Bronchial epithelial cell (primary cell): ENCODE measurements at regions not wholly inside any gene's neighbourhood (a gene's known extent, or its start where the extent isn't known, plus 50 kb on each side); places are given as distances from the start of the nearest gene placed in this dataset.
"Not testable (repeated sequence)": the region's sequence is repeated elsewhere in the genome, so short reads cannot be mapped to it uniquely, and the experiment has no call there.

Experiments
- DNase-seq: peaks from one replicate; pipeline ENCODE4 v3.0.0-alpha.2; 2010; ENCODE audit warnings: low read depth
- FAIRE-seq: peaks from 2 replicates; lab custom pipeline; 2011; peaks lifted over from hg19 to GRCh38; lab: Jason Lieb, UNC
- H3K27me3 ChIP-seq: 2 replicates; pipeline ENCODE4 v1.5.1; 2011; ENCODE audit warnings: low read length; ENCODE audit not compliant: control insufficient read depth, insufficient read depth
- H3K36me3 ChIP-seq: 2 replicates; pipeline ENCODE4 v1.5.1; 2011; ENCODE audit warnings: low read length; ENCODE audit not compliant: control insufficient read depth, insufficient read depth
- H3K4me3 ChIP-seq: 2 replicates; pipeline ENCODE4 v1.5.1; 2011; ENCODE audit warnings: mild to moderate bottlenecking, low read depth, low read length, control low read depth
- TF ChIP-seq, protein P1 (sequence below): IDR thresholded peaks from 2 replicates; pipeline ENCODE4 v1.5.1; 2011; ENCODE audit warnings: mild to moderate bottlenecking, moderate library complexity, low read length, control low read depth, inconsistent platforms; ENCODE audit not compliant: insufficient read depth, severe bottlenecking

DNA sequence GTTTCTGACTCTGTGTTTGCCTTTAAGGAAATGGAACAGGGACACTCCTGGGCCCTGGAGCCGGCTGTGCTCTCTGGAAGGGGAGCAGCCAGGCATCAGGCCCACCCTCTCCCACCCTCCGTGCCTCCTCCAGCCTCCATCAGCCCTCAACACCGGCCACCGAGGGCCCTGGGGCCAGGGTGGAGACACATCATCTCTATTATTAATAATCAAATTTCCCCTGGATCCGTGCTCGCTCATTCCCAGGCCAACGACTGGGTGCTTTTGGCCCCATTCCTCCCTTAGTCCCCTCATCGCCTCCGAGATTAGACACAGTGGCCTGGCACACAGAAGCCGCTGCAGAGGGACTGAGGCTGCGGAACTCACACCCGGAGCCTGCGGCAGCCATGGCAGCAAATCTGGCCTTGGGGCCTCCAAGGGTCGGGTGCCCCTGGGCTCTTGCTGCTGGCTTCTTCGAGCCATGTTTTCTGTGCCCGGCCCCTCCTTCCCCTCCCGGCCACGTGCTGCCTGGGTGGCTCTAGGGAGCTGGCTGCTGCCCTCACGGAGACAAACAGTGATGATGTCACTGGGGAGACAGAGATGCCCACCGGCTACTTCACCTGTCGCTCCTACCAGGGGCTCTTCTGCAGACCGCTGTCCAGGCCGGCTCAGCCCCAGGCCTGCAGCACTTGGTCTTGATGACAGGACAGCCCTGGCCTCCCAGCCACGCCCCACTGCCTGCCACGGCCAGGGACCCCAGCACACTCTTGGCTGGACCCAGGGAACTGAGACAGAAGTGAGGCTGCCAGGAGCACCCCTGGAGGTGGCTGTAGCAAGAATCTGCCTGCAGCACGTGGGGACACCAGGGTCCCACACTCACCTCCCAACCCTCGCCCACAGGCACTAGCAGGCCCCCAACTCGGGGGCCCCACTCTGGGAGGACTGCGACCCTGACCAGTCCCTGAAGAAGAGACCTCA lies 76.6 kb upstream of the PPP1R26 start:
- Histone ChIP-seq H3K27me3 (no peaks in the 10 kb centered on the region), H3K4me3 (no peak overlapping the region), H3K36me3 (no peaks in the 10 kb centered on the region)
- no peak for FAIRE-seq
- DNase-seq = no peak
- TF ChIP-seq, protein P1, sequence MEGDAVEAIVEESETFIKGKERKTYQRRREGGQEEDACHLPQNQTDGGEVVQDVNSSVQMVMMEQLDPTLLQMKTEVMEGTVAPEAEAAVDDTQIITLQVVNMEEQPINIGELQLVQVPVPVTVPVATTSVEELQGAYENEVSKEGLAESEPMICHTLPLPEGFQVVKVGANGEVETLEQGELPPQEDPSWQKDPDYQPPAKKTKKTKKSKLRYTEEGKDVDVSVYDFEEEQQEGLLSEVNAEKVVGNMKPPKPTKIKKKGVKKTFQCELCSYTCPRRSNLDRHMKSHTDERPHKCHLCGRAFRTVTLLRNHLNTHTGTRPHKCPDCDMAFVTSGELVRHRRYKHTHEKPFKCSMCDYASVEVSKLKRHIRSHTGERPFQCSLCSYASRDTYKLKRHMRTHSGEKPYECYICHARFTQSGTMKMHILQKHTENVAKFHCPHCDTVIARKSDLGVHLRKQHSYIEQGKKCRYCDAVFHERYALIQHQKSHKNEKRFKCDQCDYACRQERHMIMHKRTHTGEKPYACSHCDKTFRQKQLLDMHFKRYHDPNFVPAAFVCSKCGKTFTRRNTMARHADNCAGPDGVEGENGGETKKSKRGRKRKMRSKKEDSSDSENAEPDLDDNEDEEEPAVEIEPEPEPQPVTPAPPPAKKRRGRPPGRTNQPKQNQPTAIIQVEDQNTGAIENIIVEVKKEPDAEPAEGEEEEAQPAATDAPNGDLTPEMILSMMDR = no peak

DNA sequence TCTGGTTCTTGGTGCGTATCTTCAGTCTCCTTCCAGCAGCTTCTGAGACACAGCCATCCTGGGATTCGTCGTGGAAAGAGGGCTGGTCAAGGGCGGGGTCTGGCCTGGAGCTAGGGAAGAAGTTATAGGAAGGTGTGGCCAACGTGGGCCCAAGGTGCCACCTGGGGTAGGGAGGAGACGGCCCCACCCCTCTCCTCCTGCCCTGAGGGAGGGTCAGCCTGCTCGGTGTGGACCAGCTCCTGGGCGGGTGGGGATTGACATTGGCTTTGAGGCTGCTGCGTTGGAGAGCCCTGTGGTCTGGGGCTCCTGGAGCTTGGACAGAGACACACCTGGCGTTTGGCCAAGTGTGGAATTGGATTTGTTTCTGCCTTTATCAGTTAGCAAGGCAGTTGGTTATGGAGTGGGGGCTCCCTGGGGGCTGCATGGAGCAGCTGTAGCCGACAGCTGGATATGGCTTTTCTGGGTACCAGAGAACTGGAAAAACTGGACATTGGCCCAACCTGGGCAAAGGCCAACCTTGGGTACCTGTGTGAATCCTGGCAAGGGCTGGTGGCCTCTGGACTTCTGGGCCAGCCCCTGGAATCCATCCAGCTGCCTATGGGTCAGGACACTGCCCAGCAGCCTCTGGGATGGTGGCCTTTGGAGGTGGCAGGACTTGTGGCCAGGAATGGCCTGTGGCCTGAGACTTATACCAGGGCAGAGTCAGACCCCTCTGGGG lies 75.7 kb upstream of the PPP1R26 start:
- FAIRE-seq = no peak
- H3K36me3 ChIP-seq = no peaks in the 10 kb centered on the region
- TF ChIP-seq, protein P1 = no peak
- H3K27me3 ChIP-seq = no peaks in the 10 kb centered on the region
- no peak overlapping the region for H3K4me3 ChIP-seq
- DNase-seq = no peak

DNA sequence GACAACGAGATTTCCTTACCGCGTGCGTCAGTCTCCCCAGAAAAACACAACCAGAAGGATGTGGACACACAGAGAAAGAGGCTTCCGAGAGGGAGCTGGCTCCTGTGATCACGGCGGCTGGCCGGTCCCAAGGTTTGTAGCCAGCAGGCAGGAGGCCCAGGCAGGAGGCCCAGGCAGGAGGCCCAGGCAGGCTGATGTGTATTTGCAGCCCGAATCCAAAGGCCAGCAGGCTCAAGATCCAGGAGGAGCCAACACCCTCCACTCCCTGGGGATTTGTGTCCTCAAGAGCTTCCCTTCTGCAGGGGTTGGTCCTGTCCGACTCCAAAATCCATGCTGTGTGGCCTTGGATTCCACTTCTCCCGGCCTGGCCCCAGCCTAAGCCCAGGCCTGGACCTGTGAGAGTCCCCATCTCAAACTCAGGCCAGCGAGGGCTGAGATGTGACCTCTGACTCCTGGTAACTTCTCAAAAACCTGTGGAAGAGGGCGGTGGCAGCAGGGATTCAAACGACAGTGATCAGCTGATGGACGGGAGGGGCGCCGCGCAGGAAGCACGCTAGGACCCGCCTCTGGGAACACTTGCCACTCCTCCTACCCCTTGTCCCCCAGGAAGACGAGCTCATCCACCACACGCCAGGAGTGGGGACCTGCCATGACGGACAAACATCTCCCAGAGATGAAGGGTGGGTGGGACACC lies 75.0 kb upstream of the PPP1R26 start:
- no peak overlapping the region for H3K4me3 ChIP-seq
- TF ChIP-seq, protein P1 = no peak
- FAIRE-seq = no peak
- no peaks in the 10 kb centered on the region for H3K27me3 ChIP-seq
- no peaks in the 10 kb centered on the region for H3K36me3 ChIP-seq
- no peak for DNase-seq

DNA sequence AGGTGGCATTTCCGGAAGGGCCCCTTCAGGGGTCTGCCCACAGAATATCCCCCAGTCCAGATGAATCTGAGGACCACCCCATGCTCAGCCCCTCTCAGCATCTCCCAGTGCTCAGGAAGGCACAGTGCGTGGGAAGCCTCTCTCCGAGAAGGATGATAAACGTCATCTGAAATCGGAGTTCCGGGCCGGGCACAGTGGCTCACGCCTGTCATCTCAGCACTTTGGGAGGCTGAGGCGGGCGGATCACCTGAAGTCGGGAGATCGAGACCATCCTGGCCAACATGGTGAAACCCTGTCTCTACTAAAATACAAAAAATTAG lies 74.5 kb upstream of the PPP1R26 start:
- H3K27me3 ChIP-seq, H3K36me3 ChIP-seq, FAIRE-seq, DNase-seq, H3K4me3 ChIP-seq: not testable (repeated sequence)

DNA sequence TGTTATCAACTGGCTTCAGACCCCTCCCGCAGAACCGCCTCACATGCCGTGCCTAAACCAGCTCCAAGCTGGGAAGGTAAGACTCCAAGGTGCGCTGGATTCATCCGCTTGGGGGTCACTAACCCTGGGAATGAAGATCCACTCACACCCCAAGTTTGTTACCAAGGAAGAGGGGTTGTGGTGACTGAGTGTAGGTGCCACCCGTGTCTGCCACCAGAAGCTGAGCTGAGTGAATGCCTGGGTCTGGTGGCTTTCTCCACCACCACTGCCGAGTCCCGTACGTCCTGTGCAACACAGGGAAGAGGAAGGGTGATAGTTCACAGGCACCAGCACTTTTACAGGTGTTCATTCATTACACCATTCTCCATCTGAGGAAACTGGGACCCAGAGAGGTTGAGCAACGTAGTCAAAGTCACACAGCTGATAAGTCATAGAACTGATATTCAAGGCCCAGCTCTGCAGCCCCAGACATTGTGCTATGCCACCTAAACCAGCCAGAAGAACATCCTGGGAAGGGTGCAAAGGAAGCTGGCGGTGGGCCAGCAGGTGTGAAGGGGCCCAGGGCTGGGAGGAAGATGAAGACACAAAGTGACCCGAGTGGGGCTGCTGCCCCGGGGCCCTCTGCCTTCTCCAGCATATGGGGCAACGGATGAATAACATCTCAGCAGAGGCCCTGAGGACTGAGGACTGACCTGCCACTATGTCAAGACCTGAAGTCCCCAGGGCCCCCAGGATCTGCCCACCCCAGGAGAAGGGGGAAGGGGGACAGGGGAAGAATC lies 70.9 kb upstream of the PPP1R26 start:
- no peaks in the 10 kb centered on the region for H3K27me3 ChIP-seq
- no peaks in the 10 kb centered on the region for H3K36me3 ChIP-seq
- no peak for FAIRE-seq
- DNase-seq = no peak
- TF ChIP-seq, protein P1 = no peak
- H3K4me3 ChIP-seq = no peak overlapping the region
